GM19455 (cell line): ENCODE measurements at regions not wholly inside any gene's neighbourhood (a gene's known extent, or its start where the extent isn't known, plus 50 kb on each side); places are given as distances from the start of the nearest gene placed in this dataset.
"Not testable (repeated sequence)": the region's sequence is repeated elsewhere in the genome, so short reads cannot be mapped to it uniquely, and the experiment has no call there.

Experiments used
- ATAC-seq: cut with Tn5 transposase; IDR thresholded peaks from one replicate; pipeline ENCODE4 v1.9.1; 2021; ENCODE audit not compliant: unreplicated experiment

GRCh38 chr6:26795474-26796307 is 136.1 kb upstream of the ZNF322 start:
- ATAC-seq = not testable (repeated sequence)

DNA sequence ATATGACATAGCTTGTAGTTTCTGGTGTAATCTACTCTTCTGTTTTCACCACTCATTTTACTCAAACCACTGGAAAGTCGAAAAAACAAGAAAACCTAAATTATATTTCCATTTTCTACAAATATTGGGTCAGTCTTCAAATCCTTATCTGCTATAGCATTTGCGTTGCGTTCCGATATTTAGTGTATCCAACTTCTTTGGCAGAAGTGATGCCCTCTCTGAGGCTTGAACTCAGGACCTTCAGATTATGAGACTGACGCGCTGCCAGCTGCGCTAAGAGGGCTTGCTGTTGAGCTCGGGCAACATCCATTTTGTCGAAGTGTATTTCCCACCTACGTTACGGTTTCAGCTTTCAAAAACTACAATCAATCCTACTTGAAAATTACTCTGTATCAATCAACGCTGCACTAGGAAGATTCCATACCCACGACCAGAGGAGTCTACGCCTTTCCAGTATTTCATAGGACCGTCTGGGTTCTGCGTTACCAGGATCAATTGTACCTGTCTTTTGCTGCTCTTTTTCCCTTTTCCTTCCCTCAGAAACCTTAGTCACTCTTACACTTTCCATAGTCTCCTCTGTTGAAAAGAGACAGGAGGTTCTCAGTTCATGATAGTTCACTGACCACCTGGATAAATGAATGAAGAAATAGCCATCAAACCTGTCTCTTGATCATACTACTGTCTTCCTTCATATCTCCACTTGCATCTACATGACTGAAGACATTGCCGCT is 140.5 kb upstream of the ZNF322 start:
- not testable (repeated sequence) for ATAC-seq

DNA sequence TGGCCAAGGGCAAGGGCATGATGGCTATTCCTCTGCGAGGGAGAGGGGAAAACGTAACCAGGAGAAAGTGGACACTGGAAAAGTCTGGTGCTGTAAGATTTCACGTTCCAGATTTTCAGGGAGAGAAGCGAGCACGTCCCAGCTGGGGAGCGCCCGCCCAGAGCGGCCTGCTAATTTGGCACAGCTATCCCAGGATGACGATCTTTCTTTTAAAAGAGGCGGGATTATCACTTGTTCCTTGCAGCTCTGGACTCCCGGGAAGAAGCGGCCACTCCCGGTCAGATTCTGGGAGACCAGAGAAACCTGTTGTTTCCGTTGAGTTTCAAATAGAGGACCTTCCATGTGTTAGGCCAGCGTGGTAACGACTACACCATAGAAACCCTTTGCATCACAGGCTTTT is 144.2 kb upstream of the ZNF322 start:
- ATAC-seq = not testable (repeated sequence)

DNA sequence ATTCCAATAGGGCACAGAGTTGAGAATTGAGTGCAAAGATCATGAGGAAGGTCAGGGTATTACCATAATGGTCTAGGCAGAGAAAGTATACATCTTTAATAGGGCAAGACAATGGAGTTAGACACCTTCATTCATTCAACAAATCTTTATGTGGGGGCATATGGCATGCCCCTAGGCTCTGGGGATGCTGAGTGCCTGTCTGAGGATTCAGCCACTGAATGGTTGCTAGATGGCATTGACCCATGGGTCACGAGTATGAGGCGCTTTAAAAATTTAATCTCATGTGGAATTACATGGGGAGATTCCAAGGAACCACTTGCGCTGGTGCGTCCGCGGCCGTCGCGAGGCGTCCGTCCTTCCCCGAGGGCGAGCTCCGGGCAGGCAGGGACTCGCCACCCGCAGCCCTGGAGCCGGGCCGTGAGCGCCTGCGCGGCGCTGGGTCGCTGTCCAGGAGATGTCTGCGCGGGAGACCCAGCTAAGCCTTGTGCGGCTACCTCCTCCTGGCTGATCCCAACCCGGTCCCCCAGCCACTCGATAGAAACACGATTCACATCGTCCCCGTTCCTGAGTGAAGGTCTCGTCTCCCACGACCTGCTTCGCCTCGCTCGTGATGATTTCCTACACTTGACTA is 152.1 kb upstream of the ZNF322 start:
- not testable (repeated sequence) for ATAC-seq

- ATAC-seq = not testable (repeated sequence)
These were observed 159.2 kb upstream of the ZNF322 start for GRCh38 chr6:26818640-26819225.

DNA sequence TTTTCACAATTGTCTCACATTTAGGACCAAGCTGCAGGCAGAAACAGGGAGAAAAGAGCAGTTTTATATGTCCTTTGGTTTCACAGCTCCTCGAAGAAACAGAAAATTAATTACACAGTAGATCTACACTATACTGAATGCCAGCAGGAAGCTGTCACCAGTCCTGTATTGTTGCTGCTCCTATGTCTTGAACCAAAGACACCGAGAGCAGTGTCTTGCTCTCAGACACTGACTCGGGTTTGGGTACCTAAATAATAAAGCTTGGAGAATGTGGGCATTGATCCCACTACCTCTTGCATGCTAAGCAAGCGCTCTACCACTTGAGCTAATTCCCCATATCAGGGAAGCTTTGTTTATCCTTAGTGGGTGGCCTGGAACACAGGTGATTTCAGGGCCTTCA is 168.4 kb upstream of the ZNF322 start:
- not testable (repeated sequence) for ATAC-seq

- ATAC-seq = not testable (repeated sequence)
These were observed 169.9 kb upstream of the ZNF322 start for GRCh38 chr6:26829480-26829879.

DNA sequence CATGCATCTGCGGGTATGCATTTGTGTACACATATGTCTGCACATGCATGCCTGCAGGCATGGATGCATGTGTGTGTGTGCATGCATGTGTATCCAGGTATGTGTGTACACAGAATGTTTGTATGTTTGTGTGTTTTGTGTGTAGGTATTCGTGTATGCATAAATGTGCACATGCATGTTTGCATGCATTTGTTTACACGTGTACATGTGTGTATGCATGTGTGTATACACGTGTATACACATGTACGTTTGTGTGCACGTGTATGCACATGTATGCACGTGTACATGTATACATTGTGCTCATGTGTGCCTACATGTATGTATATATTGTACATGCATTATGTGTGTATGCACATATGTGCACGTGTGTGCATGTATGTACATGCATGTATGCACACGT is 171.4 kb upstream of the ZNF322 start:
- ATAC-seq = not testable (repeated sequence)

- ATAC-seq = not testable (repeated sequence)
These were observed 176.2 kb upstream of the ZNF322 start for GRCh38 chr6:26835707-26836106.

GRCh38 chr6:26836657-26837056 is 177.1 kb upstream of the ZNF322 start:
- ATAC-seq = not testable (repeated sequence)

DNA sequence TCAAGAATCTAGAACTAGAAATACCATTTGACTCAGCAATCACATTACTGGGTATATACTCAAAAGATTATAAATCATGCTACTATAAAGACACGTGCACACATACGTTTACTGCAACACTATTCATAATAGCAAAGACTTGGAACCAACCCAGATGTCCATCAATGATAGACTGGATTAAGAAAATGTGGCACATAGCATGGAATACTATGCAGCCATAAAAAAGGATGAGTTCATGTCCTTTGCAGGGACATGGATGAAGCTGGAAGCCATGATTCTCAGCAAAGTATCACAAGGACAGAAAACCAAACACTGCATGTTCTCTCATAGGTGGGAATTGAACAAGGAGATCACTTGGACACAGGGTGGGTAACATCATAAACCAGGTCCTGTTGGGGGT is 185.3 kb upstream of the ZNF322 start:
- not testable (repeated sequence) for ATAC-seq

DNA sequence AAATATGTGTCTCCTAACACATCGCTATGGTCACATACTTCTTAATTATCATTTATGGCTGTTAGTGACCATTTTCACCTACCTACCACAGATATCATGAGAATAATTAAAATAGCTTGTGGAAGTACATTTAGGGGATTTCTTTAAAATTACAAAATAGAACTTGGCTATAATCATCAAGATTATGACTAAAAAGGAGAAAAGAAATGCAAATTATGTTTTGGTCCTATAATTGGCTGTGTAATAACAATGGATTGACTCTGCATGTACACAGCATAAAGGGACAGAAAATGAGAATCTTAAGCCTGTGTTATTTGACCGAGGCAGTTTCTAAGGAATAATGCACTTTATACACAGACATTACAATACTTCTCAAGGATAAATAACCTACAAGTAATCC is 197.7 kb upstream of the ZNF322 start:
- not testable (repeated sequence) for ATAC-seq

GRCh38 chr6:26859067-26859770 is 199.7 kb upstream of the ZNF322 start:
- ATAC-seq = not testable (repeated sequence)

DNA sequence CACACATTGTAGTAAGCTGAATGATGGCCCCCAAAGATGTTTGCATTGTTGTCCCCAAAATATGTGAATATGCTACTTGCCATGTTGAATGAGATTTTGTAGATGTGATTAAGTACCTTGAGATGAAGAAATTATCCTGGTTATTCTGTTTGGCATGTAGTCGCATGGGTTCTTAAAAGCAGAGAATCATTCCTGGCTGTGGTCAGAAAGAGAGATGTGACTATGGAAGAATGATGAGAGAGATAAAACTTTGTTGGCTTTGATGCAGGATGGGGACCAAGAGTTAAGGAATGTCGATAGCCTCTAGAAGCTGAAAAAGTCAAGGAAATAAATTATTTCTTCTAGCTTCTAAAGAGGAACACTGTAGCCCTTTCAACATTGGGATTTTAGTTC is 200.2 kb upstream of the ZNF322 start:
- ATAC-seq = not testable (repeated sequence)

DNA sequence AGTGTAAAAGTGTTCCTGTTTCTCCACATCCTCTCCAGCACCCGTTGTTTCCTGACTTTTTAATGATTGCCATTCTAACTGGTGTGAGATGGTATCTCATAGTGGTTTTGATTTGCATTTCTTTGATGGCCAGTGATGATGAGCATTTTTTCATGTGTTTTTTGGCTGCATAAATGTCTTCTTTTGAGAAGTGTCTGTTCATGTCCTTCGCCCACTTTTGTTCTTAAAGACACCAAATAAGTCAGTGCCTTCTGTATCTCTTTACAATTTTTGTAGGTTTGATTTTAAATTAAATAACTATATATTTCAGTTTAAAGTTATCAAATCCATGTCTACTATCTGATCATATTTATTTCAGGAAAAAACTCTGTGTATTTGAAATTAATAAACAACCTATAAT is 202.4 kb upstream of the ZNF322 start:
- not testable (repeated sequence) for ATAC-seq

GRCh38 chr6:26863641-26864040 is 204.1 kb upstream of the ZNF322 start:
- not testable (repeated sequence) for ATAC-seq

GRCh38 chr6:26898785-26899184 is 239.2 kb upstream of the ZNF322 start:
- not testable (repeated sequence) for ATAC-seq

DNA sequence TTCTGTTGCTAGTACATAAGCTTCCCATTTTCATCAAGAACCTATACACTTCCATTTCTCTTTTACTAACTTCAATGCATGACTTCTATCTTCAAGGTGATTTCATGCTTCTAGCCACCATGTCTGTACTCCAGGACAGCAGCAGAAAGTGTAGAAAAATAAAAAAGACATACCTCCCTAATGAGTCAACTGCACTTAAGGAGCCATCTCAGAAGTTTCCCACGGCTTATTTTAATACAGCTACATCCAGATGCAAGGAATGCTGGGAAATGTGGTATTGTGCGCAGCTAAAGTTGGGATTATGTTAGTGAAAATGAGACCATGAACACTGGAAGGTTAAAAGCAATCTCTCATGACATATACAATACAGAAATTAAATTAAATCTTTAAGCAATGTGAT is 264.7 kb upstream of the ZNF322 start:
- not testable (repeated sequence) for ATAC-seq

DNA sequence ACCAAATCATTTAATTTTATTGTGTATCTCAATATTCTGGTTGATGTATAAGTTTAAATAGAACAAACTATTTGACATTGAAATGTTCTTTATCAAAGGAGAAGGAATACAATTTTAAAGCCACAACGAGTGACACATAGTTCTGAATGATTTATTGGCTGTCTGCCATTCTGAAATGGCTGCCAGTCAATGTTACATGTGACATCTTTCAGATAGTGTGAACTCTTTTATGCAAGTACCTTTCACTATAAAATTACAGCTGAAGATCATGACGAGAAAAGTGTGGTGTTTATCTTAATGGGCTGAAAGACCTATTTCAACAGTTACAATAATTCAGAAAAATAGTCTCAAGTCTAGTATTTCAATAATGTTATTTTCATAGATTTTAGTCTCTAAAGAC is 268.6 kb upstream of the ZNF322 start:
- not testable (repeated sequence) for ATAC-seq

DNA sequence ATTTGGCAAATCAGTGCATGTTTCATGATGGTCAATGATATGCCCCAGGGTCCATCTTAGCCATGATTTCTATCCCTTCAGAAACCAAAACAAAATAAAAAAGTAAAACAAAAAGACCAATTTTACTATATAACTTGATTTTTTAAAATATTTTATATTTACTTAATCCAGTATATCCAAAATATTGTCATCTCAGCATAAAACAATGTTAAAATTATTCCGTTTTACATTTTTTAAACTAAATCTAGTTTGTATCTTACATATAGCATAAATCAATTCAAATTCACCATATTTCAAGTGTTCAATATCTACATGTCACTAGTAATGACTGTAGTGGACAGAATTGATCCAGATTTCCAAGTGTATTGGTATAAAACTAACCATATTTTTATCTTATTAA is 277.7 kb upstream of the ZNF322 start:
- not testable (repeated sequence) for ATAC-seq

DNA sequence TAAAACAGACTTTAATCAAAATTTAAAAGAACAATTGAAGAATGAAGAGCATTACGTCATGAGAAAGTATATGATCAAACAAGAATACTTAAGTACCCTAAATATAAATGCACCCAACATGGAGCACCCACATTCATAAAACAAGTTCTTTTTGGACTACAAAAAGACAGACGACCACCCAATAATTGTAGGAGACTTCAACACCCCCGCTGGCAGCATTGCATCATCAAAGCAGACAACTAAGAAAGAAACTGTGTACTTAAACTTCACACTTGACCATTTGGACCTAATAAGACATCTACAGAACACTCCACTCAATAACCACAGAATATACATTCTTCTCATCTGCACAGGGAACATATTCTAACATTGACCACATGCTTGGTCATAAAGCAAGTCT is 291.7 kb upstream of the ZNF322 start:
- ATAC-seq = not testable (repeated sequence)
